ENCODE measurements at regions not wholly inside any gene's neighbourhood (a gene's known extent, or its start where the extent isn't known, plus 50 kb on each side); places are given as distances from the start of the nearest gene placed in this dataset.

DNA sequence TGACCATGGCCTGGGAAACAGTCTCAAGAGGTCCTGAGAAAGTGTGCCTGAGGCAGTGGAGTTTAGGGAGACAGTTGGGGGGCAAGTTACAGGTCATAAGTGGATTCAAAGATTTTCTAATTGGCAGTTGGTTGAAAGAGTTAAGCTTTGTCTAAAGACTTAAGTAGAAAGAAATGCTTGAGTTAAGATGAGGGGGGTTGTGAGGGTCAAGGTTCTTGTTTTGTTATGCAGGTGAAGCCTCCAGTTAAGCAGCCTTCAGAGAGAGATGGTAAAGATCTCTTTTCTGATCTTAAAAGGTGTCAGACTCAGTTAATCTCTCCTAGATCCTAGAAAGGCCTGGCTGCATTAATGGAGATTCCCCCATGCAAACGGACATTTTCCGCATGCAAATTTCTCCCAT lies 356.3 kb upstream of the C2CD4B start:
- Histone ChIP-seq H3K27ac (no peak overlapping the region), H3K9me3 (no peaks in the 10 kb centered on the region), H3K36me3 (no peaks in the 10 kb centered on the region), H3K4me3 (no peak overlapping the region), H3K4me1 (no peaks in the 10 kb centered on the region), H3K27me3 (no peaks in the 10 kb centered on the region)
- no peak for DNase-seq (ENCODE audit: extremely low spot score in 2 of 2)
- intact Hi-C loops (cut with DNase I): no loop called here
- no peak for TF ChIP-seq CTCF (IDR thresholded peaks at IDR 0.05)
- TF ChIP-seq POLR2A (IDR thresholded peaks at IDR 0.05): no peak
- TF ChIP-seq POLR2AphosphoS5 (IDR thresholded peaks at IDR 0.05; ENCODE audit: insufficient read depth in 1 of 2, low read depth in 1 of 2): no peak

DNA sequence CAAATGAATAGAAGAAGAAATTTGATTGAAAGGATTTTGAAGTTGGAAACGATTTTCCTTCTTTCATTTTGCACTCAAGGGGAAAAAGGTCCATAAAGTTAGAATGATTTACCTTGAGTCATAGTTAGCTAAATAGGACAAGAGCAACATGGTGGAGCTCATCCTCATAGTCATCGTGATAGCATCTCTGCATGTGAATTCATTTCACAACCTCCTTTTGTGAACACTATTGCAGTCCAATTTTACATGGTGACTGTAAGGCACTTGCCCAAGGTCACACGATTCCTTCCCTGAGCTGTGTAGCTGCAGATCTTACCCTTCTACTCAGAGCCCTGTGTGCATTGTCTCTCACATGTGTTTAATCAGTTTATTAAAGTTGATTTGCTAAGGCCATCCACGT lies 359.8 kb upstream of the C2CD4B start:
- H3K9me3 ChIP-seq: no peaks in the 10 kb centered on the region
- H3K36me3 ChIP-seq: no peaks in the 10 kb centered on the region
- H3K4me1 ChIP-seq: no peaks in the 10 kb centered on the region
- H3K27me3 ChIP-seq: no peaks in the 10 kb centered on the region
- H3K4me3 ChIP-seq: no peak overlapping the region
- intact Hi-C loops (cut with DNase I): no loop called here
- H3K27ac ChIP-seq: no peak overlapping the region
- TF ChIP-seq POLR2AphosphoS5 (IDR thresholded peaks at IDR 0.05; ENCODE audit: insufficient read depth in 1 of 2, low read depth in 1 of 2) (no peak), CTCF (IDR thresholded peaks at IDR 0.05) (no peak), POLR2A (IDR thresholded peaks at IDR 0.05) (no peak)
- DNase-seq (ENCODE audit: extremely low spot score in 2 of 2): no peak

- no peaks in the 10 kb centered on the region for H3K9me3 ChIP-seq
- TF ChIP-seq CTCF (IDR thresholded peaks at IDR 0.05) (no peak), POLR2AphosphoS5 (IDR thresholded peaks at IDR 0.05; ENCODE audit: insufficient read depth in 1 of 2, low read depth in 1 of 2) (no peak), POLR2A (IDR thresholded peaks at IDR 0.05) (no peak)
- no peaks in the 10 kb centered on the region for H3K4me1 ChIP-seq
- no peak for DNase-seq (ENCODE audit: extremely low spot score in 2 of 2)
- no peaks in the 10 kb centered on the region for H3K36me3 ChIP-seq
- H3K27me3 ChIP-seq: no peaks in the 10 kb centered on the region
- no peak overlapping the region for H3K4me3 ChIP-seq
- intact Hi-C loops (cut with DNase I): no loop called here
- H3K27ac ChIP-seq: no peak overlapping the region
Measured at GRCh38 chr15:62527387-62527786, 362.3 kb upstream of the C2CD4B start.

DNA sequence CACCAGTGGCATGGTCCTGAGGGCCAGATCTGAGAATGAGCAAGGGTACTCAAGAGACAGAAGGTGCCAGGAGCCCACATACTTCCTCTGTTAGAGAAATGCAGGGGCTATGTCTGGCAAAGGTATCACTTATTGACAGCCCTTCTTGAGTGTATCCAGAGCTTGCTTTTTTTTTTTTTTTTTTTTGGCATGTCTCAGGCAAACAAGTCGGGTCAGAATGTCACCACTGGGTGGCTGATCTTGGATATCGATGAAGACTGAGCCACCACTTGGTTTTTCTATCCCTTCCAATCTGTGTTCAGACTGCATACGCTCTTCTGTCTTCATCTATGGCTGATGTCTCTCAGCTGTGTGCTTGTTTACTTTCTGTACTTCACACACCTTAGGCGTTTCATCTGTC lies 363.4 kb upstream of the C2CD4B start:
- no peak overlapping the region for H3K27ac ChIP-seq
- DNase-seq (ENCODE audit: extremely low spot score in 2 of 2): no peak
- H3K9me3 ChIP-seq: no peaks in the 10 kb centered on the region
- intact Hi-C loops (cut with DNase I): no loop called here
- no peaks in the 10 kb centered on the region for H3K36me3 ChIP-seq
- no peaks in the 10 kb centered on the region for H3K4me1 ChIP-seq
- no peaks in the 10 kb centered on the region for H3K27me3 ChIP-seq
- no peak overlapping the region for H3K4me3 ChIP-seq
- TF ChIP-seq POLR2AphosphoS5 (IDR thresholded peaks at IDR 0.05; ENCODE audit: insufficient read depth in 1 of 2, low read depth in 1 of 2) (no peak), CTCF (IDR thresholded peaks at IDR 0.05) (no peak), POLR2A (IDR thresholded peaks at IDR 0.05) (no peak)

- H3K4me3 ChIP-seq: no peak overlapping the region
- no peaks in the 10 kb centered on the region for H3K36me3 ChIP-seq
- intact Hi-C loops (cut with DNase I): no loop called here
- H3K4me1 ChIP-seq: no peaks in the 10 kb centered on the region
- no peak overlapping the region for H3K27ac ChIP-seq
- no peak for TF ChIP-seq POLR2AphosphoS5 (IDR thresholded peaks at IDR 0.05; ENCODE audit: insufficient read depth in 1 of 2, low read depth in 1 of 2)
- no peak for TF ChIP-seq POLR2A (IDR thresholded peaks at IDR 0.05)
- no peak for TF ChIP-seq CTCF (IDR thresholded peaks at IDR 0.05)
- H3K9me3 ChIP-seq: no peaks in the 10 kb centered on the region
- no peak for DNase-seq (ENCODE audit: extremely low spot score in 2 of 2)
- H3K27me3 ChIP-seq: no peaks in the 10 kb centered on the region
Measured at GRCh38 chr15:62532367-62532766, 367.3 kb upstream of the C2CD4B start.
